ENCODE measurements at regions not wholly inside any gene's neighbourhood (a gene's known extent, or its start where the extent isn't known, plus 50 kb on each side); places are given as distances from the start of the nearest gene placed in this dataset.

DNA sequence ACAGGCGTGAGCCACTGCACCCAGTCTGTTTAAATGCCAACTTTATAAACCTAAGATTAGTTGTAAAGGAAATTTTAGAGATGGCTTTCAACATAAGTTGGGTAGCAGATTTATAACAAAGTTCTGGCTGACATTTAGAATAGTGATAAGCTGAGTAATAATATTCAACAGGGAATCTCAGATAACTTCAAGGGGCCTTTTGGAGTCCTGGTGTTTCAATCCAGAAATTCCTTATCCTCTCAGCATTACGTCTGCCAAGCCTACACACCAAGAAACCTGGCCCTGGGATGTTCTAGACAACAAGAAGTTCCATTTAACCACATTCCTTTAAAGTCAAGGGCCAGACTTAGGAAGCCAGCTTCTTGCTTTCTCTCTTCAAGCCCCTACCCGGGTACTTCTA, 59.5 kb upstream of the DYRK2 start:
- TF ChIP-seq ZFP3 (CRISPR knock-in tag; IDR thresholded peaks at IDR 0.05): no peak
- no peak for ATAC-seq

DNA sequence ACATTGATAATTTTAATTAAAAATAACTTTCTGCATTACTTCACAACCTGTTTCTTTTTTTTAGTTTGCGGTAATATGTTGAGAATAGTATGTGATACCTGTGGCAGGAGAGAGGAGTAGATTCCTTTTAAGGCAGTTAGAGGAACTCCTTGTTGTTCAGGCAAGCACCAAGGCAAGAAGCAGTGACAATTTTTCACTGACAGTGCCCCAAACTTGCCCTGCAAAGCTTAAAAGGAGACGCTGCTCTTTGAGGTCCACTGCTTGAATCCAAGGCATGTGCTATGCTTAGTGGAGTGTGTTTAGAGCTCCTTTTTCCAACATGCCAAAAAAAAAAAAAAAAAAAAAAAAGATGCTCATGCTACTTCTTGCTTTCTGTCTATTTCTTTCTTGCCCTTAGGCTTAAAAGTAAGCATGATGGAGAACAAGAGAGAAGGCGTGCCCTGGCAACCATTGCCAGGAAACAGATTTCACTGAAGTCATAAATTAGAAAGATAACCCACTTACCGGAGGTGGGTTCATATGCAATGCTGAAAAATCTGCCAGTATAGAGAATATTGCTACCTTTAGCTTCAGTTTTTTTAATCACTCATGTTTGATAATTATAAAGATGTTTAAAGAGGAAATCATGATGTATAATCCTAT, 58.3 kb upstream of the DYRK2 start:
- TF ChIP-seq ZFP30 (CRISPR knock-in tag; IDR thresholded peaks at IDR 0.05) (no peak), ZNF70 (CRISPR knock-in tag; IDR thresholded peaks at IDR 0.05) (0 out of 2 replicates have a peak, but pooled peaks have one; percentile 46), RARB (CRISPR knock-in tag; IDR thresholded peaks at IDR 0.05) (no peak), TOX (CRISPR knock-in tag; IDR thresholded peaks at IDR 0.05; ENCODE audit: borderline replicate concordance) (no peak), BACH2 (CRISPR knock-in tag; IDR thresholded peaks at IDR 0.05; ENCODE audit: borderline replicate concordance) (no peak), SNAI2 (CRISPR knock-in tag; IDR thresholded peaks at IDR 0.05) (no peak)
- ATAC-seq: no peak

DNA sequence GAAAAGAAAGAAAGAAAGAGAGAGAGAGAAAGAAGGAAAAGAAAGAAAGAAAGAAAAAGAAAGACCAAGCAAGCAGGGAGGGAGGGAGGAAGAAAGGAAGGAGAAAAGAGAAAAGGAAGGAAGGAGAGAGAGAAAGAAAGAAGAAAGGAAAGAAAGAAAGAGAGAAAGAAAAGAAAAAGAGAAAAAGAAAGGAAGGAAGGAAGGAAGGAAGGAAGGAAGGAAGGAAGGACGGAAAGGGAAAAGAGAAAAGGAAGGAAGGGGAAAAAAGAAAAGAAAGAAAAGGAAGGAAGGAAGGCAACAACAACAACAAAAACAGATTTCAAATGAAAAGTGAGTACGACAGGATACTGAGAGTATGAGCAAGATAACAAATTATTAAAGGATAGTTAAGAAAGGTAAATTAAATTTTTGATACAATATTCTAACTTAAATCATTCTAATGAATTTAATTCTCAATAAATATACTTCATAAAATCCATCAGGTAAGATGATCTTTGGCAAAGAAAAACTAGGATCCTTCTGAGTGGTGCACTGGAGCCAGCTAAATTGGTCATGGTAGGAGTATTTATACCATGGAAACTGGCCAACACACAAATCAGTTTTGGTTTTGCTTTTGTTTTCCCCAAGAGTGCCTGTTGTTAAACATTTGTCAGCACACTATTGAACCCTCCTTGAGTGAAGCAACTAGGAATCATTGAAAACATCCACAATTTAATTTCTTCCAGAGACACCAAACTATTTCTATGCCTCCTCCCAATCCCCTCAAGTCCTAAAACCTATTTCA, 56.1 kb upstream of the DYRK2 start:
- peak; percentile 55 for TF ChIP-seq ISL1 (CRISPR knock-in tag; IDR thresholded peaks at IDR 0.05)
- TF ChIP-seq TOX (CRISPR knock-in tag; IDR thresholded peaks at IDR 0.05; ENCODE audit: borderline replicate concordance): no peak
- peak; percentile 89 for ATAC-seq

DNA sequence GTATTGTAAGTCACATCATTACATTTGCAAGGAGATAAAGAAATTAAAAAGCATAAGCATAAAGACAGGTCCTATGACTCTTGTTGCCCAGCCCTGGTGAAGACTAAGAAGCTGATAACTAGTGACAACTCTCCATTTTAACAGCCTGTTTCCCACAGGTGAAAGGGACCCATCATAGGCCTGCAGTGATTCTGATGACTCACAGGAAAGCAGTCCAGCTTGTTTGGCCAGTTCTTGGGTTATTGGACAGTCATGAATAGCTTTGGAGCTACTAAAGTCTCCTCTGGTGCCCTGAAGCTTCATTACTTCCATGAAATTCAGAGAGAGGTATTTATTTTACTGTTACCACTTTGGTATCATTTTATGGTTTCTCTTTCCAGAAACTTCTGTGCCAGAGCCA, 55.5 kb upstream of the DYRK2 start:
- peak; percentile 73 for ATAC-seq
- TF ChIP-seq ZC3H10 (CRISPR knock-in tag; IDR thresholded peaks at IDR 0.05) (no peak), RARB (CRISPR knock-in tag; IDR thresholded peaks at IDR 0.05) (no peak), ZFP30 (CRISPR knock-in tag; IDR thresholded peaks at IDR 0.05) (no peak), OSR1 (CRISPR knock-in tag; IDR thresholded peaks at IDR 0.05) (no peak), GLIS3 (CRISPR knock-in tag; IDR thresholded peaks at IDR 0.05) (no peak), TOX (CRISPR knock-in tag; IDR thresholded peaks at IDR 0.05; ENCODE audit: borderline replicate concordance) (no peak), ZNF70 (CRISPR knock-in tag; IDR thresholded peaks at IDR 0.05) (no peak), ARNTL (CRISPR knock-in tag; IDR thresholded peaks at IDR 0.05; ENCODE audit: borderline replicate concordance, low read depth) (no peak), CSDC2 (CRISPR knock-in tag; IDR thresholded peaks at IDR 0.05) (no peak), PPARA (CRISPR knock-in tag; IDR thresholded peaks at IDR 0.05; ENCODE audit: borderline replicate concordance) (no peak), ISL1 (CRISPR knock-in tag; IDR thresholded peaks at IDR 0.05) (no peak), BACH2 (CRISPR knock-in tag; IDR thresholded peaks at IDR 0.05; ENCODE audit: borderline replicate concordance) (no peak), ESRRG (CRISPR knock-in tag; IDR thresholded peaks at IDR 0.05) (no peak), SNAI2 (CRISPR knock-in tag; IDR thresholded peaks at IDR 0.05) (no peak), ZNF8 (CRISPR knock-in tag; IDR thresholded peaks at IDR 0.05) (no peak)
- TF ChIP-seq, protein P1, sequence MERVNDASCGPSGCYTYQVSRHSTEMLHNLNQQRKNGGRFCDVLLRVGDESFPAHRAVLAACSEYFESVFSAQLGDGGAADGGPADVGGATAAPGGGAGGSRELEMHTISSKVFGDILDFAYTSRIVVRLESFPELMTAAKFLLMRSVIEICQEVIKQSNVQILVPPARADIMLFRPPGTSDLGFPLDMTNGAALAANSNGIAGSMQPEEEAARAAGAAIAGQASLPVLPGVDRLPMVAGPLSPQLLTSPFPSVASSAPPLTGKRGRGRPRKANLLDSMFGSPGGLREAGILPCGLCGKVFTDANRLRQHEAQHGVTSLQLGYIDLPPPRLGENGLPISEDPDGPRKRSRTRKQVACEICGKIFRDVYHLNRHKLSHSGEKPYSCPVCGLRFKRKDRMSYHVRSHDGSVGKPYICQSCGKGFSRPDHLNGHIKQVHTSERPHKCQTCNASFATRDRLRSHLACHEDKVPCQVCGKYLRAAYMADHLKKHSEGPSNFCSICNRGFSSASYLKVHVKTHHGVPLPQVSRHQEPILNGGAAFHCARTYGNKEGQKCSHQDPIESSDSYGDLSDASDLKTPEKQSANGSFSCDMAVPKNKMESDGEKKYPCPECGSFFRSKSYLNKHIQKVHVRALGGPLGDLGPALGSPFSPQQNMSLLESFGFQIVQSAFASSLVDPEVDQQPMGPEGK (CRISPR knock-in tag; IDR thresholded peaks at IDR 0.05; ENCODE audit: borderline replicate concordance): no peak
- TF ChIP-seq, protein P2, sequence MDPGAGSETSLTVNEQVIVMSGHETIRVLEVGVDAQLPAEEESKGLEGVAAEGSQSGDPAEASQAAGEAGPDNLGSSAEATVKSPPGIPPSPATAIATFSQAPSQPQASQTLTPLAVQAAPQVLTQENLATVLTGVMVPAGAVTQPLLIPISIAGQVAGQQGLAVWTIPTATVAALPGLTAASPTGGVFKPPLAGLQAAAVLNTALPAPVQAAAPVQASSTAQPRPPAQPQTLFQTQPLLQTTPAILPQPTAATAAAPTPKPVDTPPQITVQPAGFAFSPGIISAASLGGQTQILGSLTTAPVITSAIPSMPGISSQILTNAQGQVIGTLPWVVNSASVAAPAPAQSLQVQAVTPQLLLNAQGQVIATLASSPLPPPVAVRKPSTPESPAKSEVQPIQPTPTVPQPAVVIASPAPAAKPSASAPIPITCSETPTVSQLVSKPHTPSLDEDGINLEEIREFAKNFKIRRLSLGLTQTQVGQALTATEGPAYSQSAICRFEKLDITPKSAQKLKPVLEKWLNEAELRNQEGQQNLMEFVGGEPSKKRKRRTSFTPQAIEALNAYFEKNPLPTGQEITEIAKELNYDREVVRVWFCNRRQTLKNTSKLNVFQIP (CRISPR knock-in tag; IDR thresholded peaks at IDR 0.05; ENCODE audit: borderline replicate concordance, low read depth): no peak
- TF ChIP-seq, protein P3, sequence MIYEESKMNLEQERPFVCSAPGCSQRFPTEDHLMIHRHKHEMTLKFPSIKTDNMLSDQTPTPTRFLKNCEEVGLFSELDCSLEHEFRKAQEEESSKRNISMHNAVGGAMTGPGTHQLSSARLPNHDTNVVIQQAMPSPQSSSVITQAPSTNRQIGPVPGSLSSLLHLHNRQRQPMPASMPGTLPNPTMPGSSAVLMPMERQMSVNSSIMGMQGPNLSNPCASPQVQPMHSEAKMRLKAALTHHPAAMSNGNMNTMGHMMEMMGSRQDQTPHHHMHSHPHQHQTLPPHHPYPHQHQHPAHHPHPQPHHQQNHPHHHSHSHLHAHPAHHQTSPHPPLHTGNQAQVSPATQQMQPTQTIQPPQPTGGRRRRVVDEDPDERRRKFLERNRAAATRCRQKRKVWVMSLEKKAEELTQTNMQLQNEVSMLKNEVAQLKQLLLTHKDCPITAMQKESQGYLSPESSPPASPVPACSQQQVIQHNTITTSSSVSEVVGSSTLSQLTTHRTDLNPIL (CRISPR knock-in tag; IDR thresholded peaks at IDR 0.05; ENCODE audit: low read depth): no peak
- TF ChIP-seq, protein P4, sequence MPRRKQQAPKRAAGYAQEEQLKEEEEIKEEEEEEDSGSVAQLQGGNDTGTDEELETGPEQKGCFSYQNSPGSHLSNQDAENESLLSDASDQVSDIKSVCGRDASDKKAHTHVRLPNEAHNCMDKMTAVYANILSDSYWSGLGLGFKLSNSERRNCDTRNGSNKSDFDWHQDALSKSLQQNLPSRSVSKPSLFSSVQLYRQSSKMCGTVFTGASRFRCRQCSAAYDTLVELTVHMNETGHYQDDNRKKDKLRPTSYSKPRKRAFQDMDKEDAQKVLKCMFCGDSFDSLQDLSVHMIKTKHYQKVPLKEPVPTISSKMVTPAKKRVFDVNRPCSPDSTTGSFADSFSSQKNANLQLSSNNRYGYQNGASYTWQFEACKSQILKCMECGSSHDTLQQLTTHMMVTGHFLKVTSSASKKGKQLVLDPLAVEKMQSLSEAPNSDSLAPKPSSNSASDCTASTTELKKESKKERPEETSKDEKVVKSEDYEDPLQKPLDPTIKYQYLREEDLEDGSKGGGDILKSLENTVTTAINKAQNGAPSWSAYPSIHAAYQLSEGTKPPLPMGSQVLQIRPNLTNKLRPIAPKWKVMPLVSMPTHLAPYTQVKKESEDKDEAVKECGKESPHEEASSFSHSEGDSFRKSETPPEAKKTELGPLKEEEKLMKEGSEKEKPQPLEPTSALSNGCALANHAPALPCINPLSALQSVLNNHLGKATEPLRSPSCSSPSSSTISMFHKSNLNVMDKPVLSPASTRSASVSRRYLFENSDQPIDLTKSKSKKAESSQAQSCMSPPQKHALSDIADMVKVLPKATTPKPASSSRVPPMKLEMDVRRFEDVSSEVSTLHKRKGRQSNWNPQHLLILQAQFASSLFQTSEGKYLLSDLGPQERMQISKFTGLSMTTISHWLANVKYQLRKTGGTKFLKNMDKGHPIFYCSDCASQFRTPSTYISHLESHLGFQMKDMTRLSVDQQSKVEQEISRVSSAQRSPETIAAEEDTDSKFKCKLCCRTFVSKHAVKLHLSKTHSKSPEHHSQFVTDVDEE (CRISPR knock-in tag; IDR thresholded peaks at IDR 0.05): no peak
- TF ChIP-seq, protein P5, sequence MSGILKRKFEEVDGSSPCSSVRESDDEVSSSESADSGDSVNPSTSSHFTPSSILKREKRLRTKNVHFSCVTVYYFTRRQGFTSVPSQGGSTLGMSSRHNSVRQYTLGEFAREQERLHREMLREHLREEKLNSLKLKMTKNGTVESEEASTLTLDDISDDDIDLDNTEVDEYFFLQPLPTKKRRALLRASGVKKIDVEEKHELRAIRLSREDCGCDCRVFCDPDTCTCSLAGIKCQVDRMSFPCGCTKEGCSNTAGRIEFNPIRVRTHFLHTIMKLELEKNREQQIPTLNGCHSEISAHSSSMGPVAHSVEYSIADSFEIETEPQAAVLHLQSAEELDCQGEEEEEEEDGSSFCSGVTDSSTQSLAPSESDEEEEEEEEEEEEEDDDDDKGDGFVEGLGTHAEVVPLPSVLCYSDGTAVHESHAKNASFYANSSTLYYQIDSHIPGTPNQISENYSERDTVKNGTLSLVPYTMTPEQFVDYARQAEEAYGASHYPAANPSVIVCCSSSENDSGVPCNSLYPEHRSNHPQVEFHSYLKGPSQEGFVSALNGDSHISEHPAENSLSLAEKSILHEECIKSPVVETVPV (CRISPR knock-in tag; IDR thresholded peaks at IDR 0.05): no peak

Measured in SK-N-SH treated with all-trans-retinoic acid at 6 μM for 48 hours (cell line).